SK-N-SH treated with all-trans-retinoic acid at 6 μM for 48 hours (cell line): ENCODE measurements at regions not wholly inside any gene's neighbourhood (a gene's known extent, or its start where the extent isn't known, plus 50 kb on each side); places are given as distances from the start of the nearest gene placed in this dataset.

Experiments used
- ATAC-seq: fragments of 200-7000 bp; cut with Tn5 transposase; 3 replicates; pipeline ENCODE4 v1.9.1; 2020; ENCODE audit warnings: mild to moderate bottlenecking, moderate library complexity
- ARNTL ChIP-seq: fragments of 450-650 bp; formaldehyde crosslinking; IDR thresholded peaks from 2 replicates; pipeline ENCODE4 v1.5.0; 2020; ENCODE audit warnings: low read depth, mild to moderate bottlenecking, moderate library complexity, borderline replicate concordance
- BACH2 ChIP-seq: fragments of 250-450 bp; sonication (Bioruptor Pico); IDR thresholded peaks from 2 replicates; pipeline ENCODE4 v1.9.0; 2021; ENCODE audit warnings: mild to moderate bottlenecking, borderline replicate concordance
- ESRRG ChIP-seq: fragments of 250-450 bp; sonication (Bioruptor Pico); IDR thresholded peaks from 2 replicates; pipeline ENCODE4 v1.6.1; 2021; ENCODE audit warnings: mild to moderate bottlenecking
- GLIS3 ChIP-seq: fragments of 250-450 bp; sonication (Bioruptor Pico); IDR thresholded peaks from 2 replicates; pipeline ENCODE4 v1.5.0; 2020; ENCODE audit warnings: mild to moderate bottlenecking, moderate library complexity
- OSR1 ChIP-seq: fragments of 250-450 bp; sonication (Bioruptor Pico); IDR thresholded peaks from 2 replicates; pipeline ENCODE4 v1.8.0; 2022; ENCODE audit warnings: moderate library complexity, mild to moderate bottlenecking, inconsistent platforms
- PATZ1 ChIP-seq: fragments of 250-450 bp; sonication (Bioruptor Pico); IDR thresholded peaks from 2 replicates; pipeline ENCODE4 v1.8.0; 2020; ENCODE audit warnings: mild to moderate bottlenecking, moderate library complexity, borderline replicate concordance
- PPARA ChIP-seq: fragments of 250-450 bp; sonication (Bioruptor Pico); IDR thresholded peaks from 2 replicates; pipeline ENCODE4 v1.5.0; 2020; ENCODE audit warnings: mild to moderate bottlenecking, borderline replicate concordance
- RARB ChIP-seq: fragments of 250-450 bp; sonication (Bioruptor Pico); IDR thresholded peaks from 2 replicates; pipeline ENCODE4 v1.8.0; 2021; ENCODE audit warnings: mild to moderate bottlenecking, moderate library complexity
- SNAI2 ChIP-seq: fragments of 250-450 bp; sonication (Bioruptor Pico); IDR thresholded peaks from 2 replicates; pipeline ENCODE4 v1.5.0; 2020; ENCODE audit warnings: mild to moderate bottlenecking, moderate library complexity
- TCF4 ChIP-seq: fragments of 250-450 bp; sonication (Bioruptor Pico); IDR thresholded peaks from 2 replicates; pipeline ENCODE4 v1.8.0; 2021; ENCODE audit warnings: mild to moderate bottlenecking, moderate library complexity, borderline replicate concordance
- ZC3H10 ChIP-seq: fragments of 250-450 bp; sonication (Bioruptor Pico); IDR thresholded peaks from 2 replicates; pipeline ENCODE4 v1.5.1; 2021; ENCODE audit warnings: mild to moderate bottlenecking, moderate library complexity
- ZFP3 ChIP-seq: fragments of 250-450 bp; sonication (Bioruptor Pico); IDR thresholded peaks from 2 replicates; pipeline ENCODE4 v1.5.0; 2020; ENCODE audit warnings: mild to moderate bottlenecking, moderate library complexity
- ZFP30 ChIP-seq: fragments of 450-650 bp; formaldehyde crosslinking; IDR thresholded peaks from 2 replicates; pipeline ENCODE4 v1.5.0; 2022; ENCODE audit warnings: mild to moderate bottlenecking, moderate library complexity
- ZNF565 ChIP-seq: fragments of 450-650 bp; formaldehyde crosslinking; conservative IDR thresholded peaks from 2 replicates; pipeline ENCODE4 v1.5.0; 2020; ENCODE audit warnings: low read depth, mild to moderate bottlenecking, moderate library complexity
- ZNF8 ChIP-seq: fragments of 450-650 bp; formaldehyde crosslinking; IDR thresholded peaks from 2 replicates; pipeline ENCODE4 v1.5.0; 2020; ENCODE audit warnings: mild to moderate bottlenecking, moderate library complexity
- TF ChIP-seq, protein P1 (sequence below): fragments of 250-450 bp; sonication (Bioruptor Pico); IDR thresholded peaks from 2 replicates; pipeline ENCODE4 v1.5.0; 2020; ENCODE audit warnings: mild to moderate bottlenecking, moderate library complexity
- TF ChIP-seq, protein P2 (sequence below): fragments of 250-450 bp; sonication (Bioruptor Pico); IDR thresholded peaks from 2 replicates; pipeline ENCODE4 v1.5.1; 2021; ENCODE audit warnings: mild to moderate bottlenecking, moderate library complexity
- TF ChIP-seq, protein P3 (sequence below): fragments of 250-450 bp; sonication (Bioruptor Pico); IDR thresholded peaks from 2 replicates; pipeline ENCODE4 v1.5.1; 2020; ENCODE audit warnings: low read depth, mild to moderate bottlenecking, moderate library complexity
- TF ChIP-seq, protein P4 (sequence below): fragments of 250-450 bp; sonication (Bioruptor Pico); IDR thresholded peaks from 2 replicates; pipeline ENCODE4 v1.8.0; 2021; ENCODE audit warnings: low read depth, mild to moderate bottlenecking, moderate library complexity, borderline replicate concordance

DNA sequence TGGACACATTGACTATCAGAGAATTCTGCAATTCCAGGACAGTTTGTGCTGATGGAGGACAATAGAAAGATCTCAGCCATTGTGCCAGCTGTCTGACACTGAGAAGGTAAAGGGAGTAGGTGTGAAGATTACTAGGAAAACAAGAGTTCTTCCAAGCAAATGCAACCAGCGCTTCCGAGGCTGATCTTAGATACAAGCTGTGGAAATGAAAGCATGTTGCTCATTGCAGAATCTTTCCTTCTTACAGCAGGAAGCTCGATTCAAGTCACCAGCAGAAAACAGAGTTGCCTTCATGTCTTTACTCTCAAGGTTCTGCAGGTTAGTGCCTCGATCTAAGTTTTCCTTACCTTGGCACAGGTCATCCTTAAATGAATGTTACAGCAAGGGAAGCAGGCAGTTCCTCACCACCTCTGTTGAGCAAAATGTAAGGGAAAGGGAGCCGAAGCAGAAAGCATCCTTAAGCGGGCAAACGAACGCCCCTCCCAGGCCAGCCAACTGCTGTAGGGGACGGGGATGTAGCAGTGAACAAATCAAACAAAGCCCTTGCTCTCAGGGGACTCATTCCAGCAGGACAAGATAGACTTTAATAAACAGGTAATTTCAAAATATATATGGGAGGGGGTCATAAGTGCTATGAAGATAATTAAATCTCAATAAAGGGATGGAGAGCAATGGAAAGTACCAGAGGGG is 54.3 kb downstream of the MARCHF4 start:
- ATAC-seq, result no peak
- TF ChIP-seq ZFP30 (CRISPR knock-in tag) (no peak), ZFP3 (CRISPR knock-in tag) (no peak), PPARA (no peak), SNAI2 (no peak), ESRRG (CRISPR knock-in tag) (no peak), RARB (CRISPR knock-in tag) (no peak), ZNF565 (no peak), ARNTL (CRISPR knock-in tag) (no peak), OSR1 (no peak), BACH2 (CRISPR knock-in tag) (no peak), ZNF8 (CRISPR knock-in tag) (no peak), ZC3H10 (CRISPR knock-in tag) (no peak), TCF4 (CRISPR knock-in tag) (no peak), PATZ1 (CRISPR knock-in tag) (no peak), GLIS3 (CRISPR knock-in tag) (no peak)
- TF ChIP-seq, protein P1, sequence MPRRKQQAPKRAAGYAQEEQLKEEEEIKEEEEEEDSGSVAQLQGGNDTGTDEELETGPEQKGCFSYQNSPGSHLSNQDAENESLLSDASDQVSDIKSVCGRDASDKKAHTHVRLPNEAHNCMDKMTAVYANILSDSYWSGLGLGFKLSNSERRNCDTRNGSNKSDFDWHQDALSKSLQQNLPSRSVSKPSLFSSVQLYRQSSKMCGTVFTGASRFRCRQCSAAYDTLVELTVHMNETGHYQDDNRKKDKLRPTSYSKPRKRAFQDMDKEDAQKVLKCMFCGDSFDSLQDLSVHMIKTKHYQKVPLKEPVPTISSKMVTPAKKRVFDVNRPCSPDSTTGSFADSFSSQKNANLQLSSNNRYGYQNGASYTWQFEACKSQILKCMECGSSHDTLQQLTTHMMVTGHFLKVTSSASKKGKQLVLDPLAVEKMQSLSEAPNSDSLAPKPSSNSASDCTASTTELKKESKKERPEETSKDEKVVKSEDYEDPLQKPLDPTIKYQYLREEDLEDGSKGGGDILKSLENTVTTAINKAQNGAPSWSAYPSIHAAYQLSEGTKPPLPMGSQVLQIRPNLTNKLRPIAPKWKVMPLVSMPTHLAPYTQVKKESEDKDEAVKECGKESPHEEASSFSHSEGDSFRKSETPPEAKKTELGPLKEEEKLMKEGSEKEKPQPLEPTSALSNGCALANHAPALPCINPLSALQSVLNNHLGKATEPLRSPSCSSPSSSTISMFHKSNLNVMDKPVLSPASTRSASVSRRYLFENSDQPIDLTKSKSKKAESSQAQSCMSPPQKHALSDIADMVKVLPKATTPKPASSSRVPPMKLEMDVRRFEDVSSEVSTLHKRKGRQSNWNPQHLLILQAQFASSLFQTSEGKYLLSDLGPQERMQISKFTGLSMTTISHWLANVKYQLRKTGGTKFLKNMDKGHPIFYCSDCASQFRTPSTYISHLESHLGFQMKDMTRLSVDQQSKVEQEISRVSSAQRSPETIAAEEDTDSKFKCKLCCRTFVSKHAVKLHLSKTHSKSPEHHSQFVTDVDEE (CRISPR knock-in tag), result no peak
- TF ChIP-seq, protein P2, sequence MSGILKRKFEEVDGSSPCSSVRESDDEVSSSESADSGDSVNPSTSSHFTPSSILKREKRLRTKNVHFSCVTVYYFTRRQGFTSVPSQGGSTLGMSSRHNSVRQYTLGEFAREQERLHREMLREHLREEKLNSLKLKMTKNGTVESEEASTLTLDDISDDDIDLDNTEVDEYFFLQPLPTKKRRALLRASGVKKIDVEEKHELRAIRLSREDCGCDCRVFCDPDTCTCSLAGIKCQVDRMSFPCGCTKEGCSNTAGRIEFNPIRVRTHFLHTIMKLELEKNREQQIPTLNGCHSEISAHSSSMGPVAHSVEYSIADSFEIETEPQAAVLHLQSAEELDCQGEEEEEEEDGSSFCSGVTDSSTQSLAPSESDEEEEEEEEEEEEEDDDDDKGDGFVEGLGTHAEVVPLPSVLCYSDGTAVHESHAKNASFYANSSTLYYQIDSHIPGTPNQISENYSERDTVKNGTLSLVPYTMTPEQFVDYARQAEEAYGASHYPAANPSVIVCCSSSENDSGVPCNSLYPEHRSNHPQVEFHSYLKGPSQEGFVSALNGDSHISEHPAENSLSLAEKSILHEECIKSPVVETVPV (CRISPR knock-in tag), result no peak
- TF ChIP-seq, protein P3, sequence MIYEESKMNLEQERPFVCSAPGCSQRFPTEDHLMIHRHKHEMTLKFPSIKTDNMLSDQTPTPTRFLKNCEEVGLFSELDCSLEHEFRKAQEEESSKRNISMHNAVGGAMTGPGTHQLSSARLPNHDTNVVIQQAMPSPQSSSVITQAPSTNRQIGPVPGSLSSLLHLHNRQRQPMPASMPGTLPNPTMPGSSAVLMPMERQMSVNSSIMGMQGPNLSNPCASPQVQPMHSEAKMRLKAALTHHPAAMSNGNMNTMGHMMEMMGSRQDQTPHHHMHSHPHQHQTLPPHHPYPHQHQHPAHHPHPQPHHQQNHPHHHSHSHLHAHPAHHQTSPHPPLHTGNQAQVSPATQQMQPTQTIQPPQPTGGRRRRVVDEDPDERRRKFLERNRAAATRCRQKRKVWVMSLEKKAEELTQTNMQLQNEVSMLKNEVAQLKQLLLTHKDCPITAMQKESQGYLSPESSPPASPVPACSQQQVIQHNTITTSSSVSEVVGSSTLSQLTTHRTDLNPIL (CRISPR knock-in tag), result no peak
- TF ChIP-seq, protein P4, sequence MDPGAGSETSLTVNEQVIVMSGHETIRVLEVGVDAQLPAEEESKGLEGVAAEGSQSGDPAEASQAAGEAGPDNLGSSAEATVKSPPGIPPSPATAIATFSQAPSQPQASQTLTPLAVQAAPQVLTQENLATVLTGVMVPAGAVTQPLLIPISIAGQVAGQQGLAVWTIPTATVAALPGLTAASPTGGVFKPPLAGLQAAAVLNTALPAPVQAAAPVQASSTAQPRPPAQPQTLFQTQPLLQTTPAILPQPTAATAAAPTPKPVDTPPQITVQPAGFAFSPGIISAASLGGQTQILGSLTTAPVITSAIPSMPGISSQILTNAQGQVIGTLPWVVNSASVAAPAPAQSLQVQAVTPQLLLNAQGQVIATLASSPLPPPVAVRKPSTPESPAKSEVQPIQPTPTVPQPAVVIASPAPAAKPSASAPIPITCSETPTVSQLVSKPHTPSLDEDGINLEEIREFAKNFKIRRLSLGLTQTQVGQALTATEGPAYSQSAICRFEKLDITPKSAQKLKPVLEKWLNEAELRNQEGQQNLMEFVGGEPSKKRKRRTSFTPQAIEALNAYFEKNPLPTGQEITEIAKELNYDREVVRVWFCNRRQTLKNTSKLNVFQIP (CRISPR knock-in tag), result no peak

- peak; percentile 82 for ATAC-seq
- no peak for TF ChIP-seq PPARA
- TF ChIP-seq, protein P4 (CRISPR knock-in tag), result no peak
- TF ChIP-seq, protein P1 (CRISPR knock-in tag), result no peak
Measured at GRCh38 chr2:216316743-216317142, 55.5 kb downstream of the MARCHF4 start.
